Gastrocnemius medialis (tissue), 4 donors: ENCODE measurements at regions not wholly inside any gene's neighbourhood (a gene's known extent, or its start where the extent isn't known, plus 50 kb on each side); places are given as distances from the start of the nearest gene placed in this dataset.

Experiments used
- ATAC-seq, 2 donors: fragments of 150-250 bp; one replicate each; pipeline ENCODE4 v1.9.1; 2016
- DNase-seq, 2 donors: peaks; one replicate each; pipeline ENCODE4 v3.0.0-alpha.2; 2019
- H3K27ac ChIP-seq, 4 donors: fragments of 200-600 bp; sonication (generic); 1 replicate in 1 of 4; 2 replicates in 3 of 4; pipeline ENCODE4 v1.5.1; 2016 to 2018; ENCODE audit warnings: mild to moderate bottlenecking in 2 of 4, moderate library complexity in 1 of 4
- H3K27me3 ChIP-seq, 3 donors: fragments of 200-600 bp; sonication (generic) in 2 of 3; 1 replicate in 1 of 3; 2 replicates in 2 of 3; pipeline versions ENCODE4 v1.5.1 to v1.6.0; 2016 to 2019; ENCODE audit warnings: mild to moderate bottlenecking in 1 of 3, moderate library complexity in 1 of 3
- H3K36me3 ChIP-seq, 2 donors: fragments of 200-600 bp; sonication (generic) in 1 of 2; one replicate each; pipeline ENCODE4 v1.5.1; 2017 to 2018
- H3K4me1 ChIP-seq, 2 donors: fragments of 200-600 bp; sonication (generic) in 1 of 2; one replicate each; pipeline ENCODE4 v1.5.1; 2016 to 2017; ENCODE audit warnings: mild to moderate bottlenecking in 2 of 2
- H3K4me3 ChIP-seq, 4 donors: fragments of 200-600 bp; sonication (generic) in 3 of 4; 1 replicate in 1 of 4; 2 replicates in 3 of 4; pipeline ENCODE4 v1.5.1; 2016 to 2019; ENCODE audit warnings: mild to moderate bottlenecking in 2 of 4
- H3K9me3 ChIP-seq, 3 donors: fragments of 200-600 bp; sonication (generic) in 2 of 3; 1 replicate in 1 of 3; 2 replicates in 2 of 3; pipeline ENCODE4 v1.5.1; 2016 to 2019
- POLR2A ChIP-seq, 2 donors: fragments of 450-650 bp; IDR thresholded peaks; one replicate each; pipeline ENCODE4 v1.6.1; 2017; ENCODE audit warnings: antibody characterized with exemption in 2 of 2, mild to moderate bottlenecking in 2 of 2, moderate library complexity in 2 of 2
- in situ Hi-C, 4 donors: fragments of 200-750 bp; cut with MboI; loops; one replicate each; pipeline versions ENCODE4 v1.15.0 to v1.8.0; 2017; ENCODE audit warnings: low sequenced_read_pairs in 4 of 4
- intact Hi-C: fragments of 100-400 bp; cut with DNase I; formaldehyde crosslinking; loops from one replicate; pipeline ENCODE4 v1.15.1; 2023; ENCODE audit warnings: low total_unique reads
- TF ChIP-seq, protein P1 (sequence below), 5 experiments: fragments of 450-650 bp in 3 of 5; fragments of 200-600 bp in 2 of 5; sonication (generic) in 2 of 5; IDR thresholded peaks in 4 of 5; conservative IDR thresholded peaks in 1 of 5; 1 replicate in 4 of 5; 2 replicates in 1 of 5; pipeline ENCODE4 v1.5.1; 2016 to 2019; ENCODE audit warnings: antibody characterized with exemption in 5 of 5, mild to moderate bottlenecking in 3 of 5, moderate library complexity in 3 of 5

DNA sequence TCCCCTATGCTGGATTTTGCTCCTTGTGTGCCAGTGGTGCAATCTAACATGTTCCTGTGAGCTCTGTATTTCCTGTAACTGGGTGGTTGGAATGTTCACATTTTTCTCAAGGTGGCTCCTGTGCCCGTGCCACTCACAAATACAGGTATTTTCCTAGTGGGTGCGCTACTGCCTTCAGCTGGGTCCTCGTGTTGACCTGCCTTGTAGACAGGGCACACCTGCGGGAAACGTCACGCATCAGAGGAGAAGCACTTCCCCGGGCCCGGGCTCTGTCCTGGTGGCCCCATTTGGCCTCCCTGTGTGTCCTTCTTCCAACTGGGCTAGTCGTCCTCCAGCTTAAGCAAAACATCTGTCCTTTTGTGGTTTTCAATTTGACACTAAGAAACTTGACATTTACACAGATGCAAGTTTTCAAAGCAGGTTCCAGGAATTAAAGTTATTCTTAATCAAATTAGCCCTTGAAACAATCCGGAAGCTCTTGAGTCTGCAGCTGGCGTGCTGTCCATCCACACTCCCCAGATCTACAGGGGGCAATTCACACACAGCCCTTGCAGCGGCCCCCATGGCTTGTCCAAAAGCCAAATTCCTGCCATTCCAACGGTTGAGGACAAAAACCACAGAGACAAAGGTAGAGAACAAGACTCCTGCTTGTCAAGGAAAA is 275.1 kb downstream of the CDC5L start:
- Histone ChIP-seq H3K9me3 (no peaks in the 10 kb centered on the region), H3K4me3 (no peak overlapping the region), H3K27ac (no peak overlapping the region), H3K36me3 (no peaks in the 10 kb centered on the region), H3K4me1 (no peaks in the 10 kb centered on the region), H3K27me3 (no peaks in the 10 kb centered on the region)
- intact Hi-C loops (no loop called here), in situ Hi-C loops (loop anchor here in 3 of 4 donors (25.0 kb wide), 3 partner anchors 750 to 1250 kb away; no protein-coding TSS in a partner anchor)
- TF ChIP-seq, protein P1, sequence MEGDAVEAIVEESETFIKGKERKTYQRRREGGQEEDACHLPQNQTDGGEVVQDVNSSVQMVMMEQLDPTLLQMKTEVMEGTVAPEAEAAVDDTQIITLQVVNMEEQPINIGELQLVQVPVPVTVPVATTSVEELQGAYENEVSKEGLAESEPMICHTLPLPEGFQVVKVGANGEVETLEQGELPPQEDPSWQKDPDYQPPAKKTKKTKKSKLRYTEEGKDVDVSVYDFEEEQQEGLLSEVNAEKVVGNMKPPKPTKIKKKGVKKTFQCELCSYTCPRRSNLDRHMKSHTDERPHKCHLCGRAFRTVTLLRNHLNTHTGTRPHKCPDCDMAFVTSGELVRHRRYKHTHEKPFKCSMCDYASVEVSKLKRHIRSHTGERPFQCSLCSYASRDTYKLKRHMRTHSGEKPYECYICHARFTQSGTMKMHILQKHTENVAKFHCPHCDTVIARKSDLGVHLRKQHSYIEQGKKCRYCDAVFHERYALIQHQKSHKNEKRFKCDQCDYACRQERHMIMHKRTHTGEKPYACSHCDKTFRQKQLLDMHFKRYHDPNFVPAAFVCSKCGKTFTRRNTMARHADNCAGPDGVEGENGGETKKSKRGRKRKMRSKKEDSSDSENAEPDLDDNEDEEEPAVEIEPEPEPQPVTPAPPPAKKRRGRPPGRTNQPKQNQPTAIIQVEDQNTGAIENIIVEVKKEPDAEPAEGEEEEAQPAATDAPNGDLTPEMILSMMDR (IDR thresholded peaks at IDR 0.05 in 4 of 5, conservative IDR thresholded peaks at IDR 0.05 in 1 of 5) = no peak
- no peak for TF ChIP-seq POLR2A (IDR thresholded peaks at IDR 0.05)
- ATAC-seq (no peak), DNase-seq (no peak)

DNA sequence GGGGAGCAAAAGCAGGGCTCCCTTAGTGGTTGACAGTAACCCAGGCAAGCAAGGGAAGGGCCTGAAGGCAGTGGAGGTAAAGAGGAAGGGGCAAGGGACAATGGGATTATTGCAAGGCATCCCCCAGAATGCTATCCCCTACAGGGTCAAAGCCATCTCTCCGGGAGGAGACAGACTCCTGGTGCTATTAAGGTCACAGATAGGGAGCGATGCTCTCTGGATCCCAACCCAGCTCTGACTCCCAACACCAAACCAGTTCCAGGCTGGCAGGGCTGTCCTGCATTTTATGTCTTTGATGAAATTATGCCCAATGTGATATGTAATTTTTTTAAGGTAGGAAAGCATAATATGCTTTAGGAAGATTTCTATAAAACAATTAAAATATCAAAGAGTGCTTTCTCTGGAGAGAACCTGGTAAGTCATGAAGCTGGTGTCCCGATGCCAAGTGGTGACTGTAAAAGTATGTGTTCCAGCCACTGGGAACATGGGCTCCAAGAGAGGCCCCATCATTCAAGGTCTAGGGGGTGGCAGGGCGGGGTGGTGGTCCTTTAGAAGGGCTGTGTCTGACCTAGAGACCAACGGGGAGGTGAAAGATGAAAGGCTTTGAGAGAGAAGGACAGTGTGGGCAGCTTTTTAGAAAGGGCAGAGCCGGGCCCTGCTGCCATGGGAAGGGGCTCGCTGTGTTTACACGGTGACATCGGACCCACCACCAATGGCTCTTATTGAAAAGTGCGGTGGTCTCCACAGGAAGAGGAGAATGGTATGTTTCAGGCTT is 276.5 kb downstream of the CDC5L start:
- Histone ChIP-seq H3K9me3 (no peaks in the 10 kb centered on the region), H3K36me3 (no peaks in the 10 kb centered on the region), H3K4me1 (no peaks in the 10 kb centered on the region), H3K27me3 (no peaks in the 10 kb centered on the region), H3K27ac (no peak overlapping the region), H3K4me3 (no peak overlapping the region)
- no peak for TF ChIP-seq POLR2A (IDR thresholded peaks at IDR 0.05)
- TF ChIP-seq, protein P1 (IDR thresholded peaks at IDR 0.05 in 4 of 5, conservative IDR thresholded peaks at IDR 0.05 in 1 of 5) = no peak
- in situ Hi-C loops (loop anchor here in 3 of 4 donors (25.0 kb wide), 3 partner anchors 748 to 1248 kb away; no protein-coding TSS in a partner anchor), intact Hi-C loops (no loop called here)
- ATAC-seq (no peak), DNase-seq (no peak)

DNA sequence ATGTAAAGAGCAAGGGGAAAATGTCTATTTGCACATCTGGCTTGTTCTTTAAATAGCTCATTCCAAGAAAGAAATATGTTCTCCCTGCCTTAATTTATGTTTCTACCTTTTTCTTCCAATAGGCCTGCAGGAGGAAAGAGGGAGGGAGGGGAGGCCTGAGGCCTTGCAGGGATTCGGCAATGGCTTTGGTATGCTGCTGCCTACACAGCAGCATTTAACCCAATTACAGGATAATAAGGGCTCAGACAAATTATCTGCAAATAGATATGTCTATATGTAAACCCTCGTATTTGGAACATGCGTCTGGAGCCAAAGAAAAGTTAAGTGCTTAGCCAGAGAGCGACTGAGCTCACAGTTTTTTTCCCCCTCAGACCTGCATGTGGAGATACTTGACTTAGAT is 277.2 kb downstream of the CDC5L start:
- intact Hi-C loops (no loop called here), in situ Hi-C loops (loop anchor here in 3 of 4 donors (25.0 kb wide), 3 partner anchors 748 to 1248 kb away; no protein-coding TSS in a partner anchor)
- ATAC-seq (no peak), DNase-seq (no peak)
- no peak for TF ChIP-seq POLR2A (IDR thresholded peaks at IDR 0.05)
- TF ChIP-seq, protein P1 (IDR thresholded peaks at IDR 0.05 in 4 of 5, conservative IDR thresholded peaks at IDR 0.05 in 1 of 5) = no peak
- no peaks in the 10 kb centered on the region for H3K27me3 ChIP-seq
- H3K36me3 ChIP-seq = no peaks in the 10 kb centered on the region
- H3K9me3 ChIP-seq = no peaks in the 10 kb centered on the region
- H3K27ac ChIP-seq = no peak overlapping the region
- no peaks in the 10 kb centered on the region for H3K4me1 ChIP-seq
- no peak overlapping the region for H3K4me3 ChIP-seq

DNA sequence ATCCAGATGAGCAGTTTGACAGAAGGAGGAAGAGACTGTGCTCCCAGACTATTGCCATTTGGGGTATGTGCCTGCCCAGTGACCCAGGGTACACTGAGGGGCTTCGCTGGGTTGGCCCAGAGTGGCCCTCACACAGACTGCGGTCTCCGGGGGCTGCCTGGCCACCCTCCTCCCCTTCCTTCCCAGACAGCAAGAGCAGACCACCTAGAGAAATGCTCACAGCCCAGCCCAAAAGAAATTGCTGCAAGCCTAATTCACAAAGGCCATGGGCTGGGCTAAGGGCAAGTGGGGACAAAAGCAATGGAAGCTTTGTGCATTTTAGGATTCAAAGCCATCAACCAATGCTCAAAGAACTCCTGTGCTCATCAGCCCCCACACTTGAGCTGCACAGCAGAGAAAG is 277.6 kb downstream of the CDC5L start:
- intact Hi-C loops (no loop called here), in situ Hi-C loops (loop anchor here in 3 of 4 donors (25.0 kb wide), 3 partner anchors 747 to 1247 kb away; no protein-coding TSS in a partner anchor)
- Histone ChIP-seq H3K9me3 (no peaks in the 10 kb centered on the region), H3K4me3 (no peak overlapping the region), H3K27me3 (no peaks in the 10 kb centered on the region), H3K27ac (no peak overlapping the region), H3K4me1 (no peaks in the 10 kb centered on the region), H3K36me3 (no peaks in the 10 kb centered on the region)
- ATAC-seq (no peak), DNase-seq (no peak)
- TF ChIP-seq, protein P1 (IDR thresholded peaks at IDR 0.05 in 4 of 5, conservative IDR thresholded peaks at IDR 0.05 in 1 of 5) = no peak
- TF ChIP-seq POLR2A (IDR thresholded peaks at IDR 0.05) = no peak
